HUDEP-2 (cell line): ENCODE measurements at regions not wholly inside any gene's neighbourhood (a gene's known extent, or its start where the extent isn't known, plus 50 kb on each side); places are given as distances from the start of the nearest gene placed in this dataset.
A peak's percentile ranks its signal among the peaks of the same experiment; 100 is the strongest.
"Not testable (repeated sequence)": the region's sequence is repeated elsewhere in the genome, so short reads cannot be mapped to it uniquely, and the experiment has no call there.

Experiments
- DNase-seq, 76 experiments: peaks; one replicate each; lab custom pipeline; 2025; ENCODE audit not compliant: unreplicated experiment in 76 of 76; lab: John Stamatoyannopoulos, UW

DNA sequence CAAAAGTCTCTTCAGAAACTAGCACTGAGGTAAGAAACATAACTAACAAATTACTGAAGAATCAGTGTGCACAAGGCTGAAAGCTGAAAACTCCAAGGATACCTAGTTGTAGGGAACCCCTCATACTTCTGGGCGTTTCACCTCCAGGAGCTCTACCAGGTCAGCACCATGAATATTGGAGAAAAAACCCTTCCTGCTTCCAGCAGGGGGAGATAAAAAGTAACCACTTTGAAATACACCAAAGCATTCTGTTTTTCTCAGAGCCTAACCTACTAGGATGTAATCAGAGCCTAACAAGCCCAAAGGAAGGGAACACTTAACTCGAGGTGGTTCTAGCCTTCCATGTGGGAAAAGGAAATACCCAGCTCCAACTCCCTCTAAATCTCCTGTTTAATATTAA is 175.8 kb upstream of the MME start:
- peak in 15 of 76 experiments; percentile 1 to 35 (median 6) for DNase-seq

DNA sequence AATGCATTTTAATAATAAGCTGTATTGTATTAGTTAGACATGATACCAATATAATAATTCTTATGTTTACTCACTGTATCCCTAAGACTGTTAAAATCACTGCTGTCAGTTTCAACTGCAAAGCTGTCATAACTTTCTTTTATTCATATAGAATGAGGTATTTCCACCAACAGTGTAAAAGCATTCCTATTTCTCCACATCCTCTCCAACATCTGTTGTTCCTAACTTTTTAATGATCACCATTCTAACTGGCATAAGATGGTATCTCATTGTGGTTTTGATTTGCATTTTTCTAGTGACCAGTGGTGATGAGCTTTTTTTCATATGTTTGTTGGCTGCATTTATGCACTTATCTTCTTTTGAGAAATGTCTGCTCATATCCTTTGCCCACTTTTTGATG is 177.6 kb upstream of the MME start:
- DNase-seq: not testable (repeated sequence)

DNA sequence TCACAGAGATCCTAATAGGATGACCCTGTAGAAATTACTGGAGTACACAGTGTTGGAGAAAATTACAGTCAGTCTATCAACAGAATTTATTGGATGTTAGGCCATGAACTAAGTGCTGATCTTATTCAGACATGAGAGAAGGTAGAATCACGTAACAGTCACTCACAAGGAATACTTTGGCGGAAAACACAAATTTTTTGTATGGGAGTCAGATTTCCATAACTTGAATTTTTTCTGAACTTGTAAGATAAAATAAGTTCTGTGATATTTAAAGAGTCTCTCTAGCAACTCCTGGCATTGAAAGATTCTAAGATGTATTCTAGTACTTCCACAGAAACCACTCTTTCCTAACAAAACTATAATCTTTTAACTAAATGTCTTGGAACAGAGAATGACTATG is 178.8 kb upstream of the MME start:
- DNase-seq: no peak

DNA sequence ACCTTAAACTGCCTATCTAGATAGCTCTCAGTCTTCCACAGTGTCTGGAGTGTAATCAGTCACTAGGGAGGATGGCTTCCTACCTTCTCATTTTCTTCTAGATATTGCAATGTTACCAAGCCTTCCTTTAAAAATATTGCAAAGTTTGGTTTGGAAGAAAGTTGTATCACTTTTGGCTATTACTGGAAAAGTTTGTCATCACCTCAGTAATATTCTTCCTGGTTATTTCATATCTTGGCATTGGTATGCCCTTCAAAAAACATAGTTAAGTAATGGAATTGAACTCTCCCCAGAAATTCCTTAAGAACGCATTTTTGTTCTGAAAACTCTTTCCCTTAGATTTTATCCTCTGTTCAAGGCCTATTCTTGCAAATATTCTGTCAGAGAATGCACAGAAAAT is 179.3 kb upstream of the MME start:
- DNase-seq: no peak

DNA sequence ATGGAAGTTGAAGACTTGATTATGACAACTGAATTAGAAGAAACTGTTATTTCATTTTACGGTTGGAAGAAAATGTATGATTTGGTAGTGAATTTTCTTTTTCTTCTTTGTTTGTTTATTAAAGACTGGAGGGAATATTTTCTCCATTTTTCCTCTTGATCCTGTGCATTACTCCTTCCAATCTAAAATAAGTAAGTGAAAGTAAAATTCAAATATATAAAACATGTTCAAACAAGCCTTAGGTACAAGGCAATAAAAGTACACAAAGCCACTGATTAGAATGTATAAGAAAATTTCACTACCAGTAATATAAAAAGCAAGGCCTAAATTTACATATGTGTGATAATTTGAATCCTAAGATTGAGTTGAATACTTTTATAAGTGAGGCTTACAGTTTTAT is 181.2 kb upstream of the MME start:
- DNase-seq: no peak

DNA sequence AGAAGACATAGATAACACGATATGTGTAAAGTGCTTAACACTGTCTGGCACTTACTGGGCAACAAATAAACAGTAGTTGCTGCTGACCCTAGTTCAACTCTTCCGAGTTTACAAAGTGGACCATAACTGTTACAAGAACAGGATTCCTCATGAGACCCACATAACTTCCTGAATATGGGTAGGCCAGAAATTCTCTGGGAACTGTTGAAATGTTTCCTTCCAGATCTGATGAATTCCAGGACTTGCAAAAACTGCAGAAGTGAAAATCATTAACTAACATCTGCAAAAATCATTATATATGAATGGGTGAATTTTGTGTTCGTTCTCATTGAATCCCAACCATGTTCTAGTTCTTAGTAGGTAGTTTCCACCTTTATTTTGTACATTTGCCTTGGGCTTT is 181.7 kb upstream of the MME start:
- no peak for DNase-seq

DNA sequence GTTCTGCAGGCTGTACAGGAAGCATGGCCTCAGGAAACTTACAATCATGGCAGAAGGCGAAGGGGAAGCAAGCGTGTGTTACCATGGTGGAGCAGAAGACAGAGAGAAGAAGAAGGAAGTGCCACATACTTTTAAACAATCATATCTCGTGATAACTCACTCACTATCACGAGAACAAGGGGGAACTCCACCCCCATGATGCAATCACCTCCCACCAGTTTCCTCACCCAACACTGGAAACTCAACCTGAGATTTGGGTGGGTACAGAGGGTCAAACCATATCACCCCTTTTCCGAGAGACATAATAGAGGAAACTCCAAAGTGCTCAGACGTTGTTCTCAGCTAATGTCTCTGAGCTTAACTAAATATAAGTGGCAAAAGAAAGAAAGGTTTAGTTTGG is 186.3 kb upstream of the MME start:
- DNase-seq: no peak

DNA sequence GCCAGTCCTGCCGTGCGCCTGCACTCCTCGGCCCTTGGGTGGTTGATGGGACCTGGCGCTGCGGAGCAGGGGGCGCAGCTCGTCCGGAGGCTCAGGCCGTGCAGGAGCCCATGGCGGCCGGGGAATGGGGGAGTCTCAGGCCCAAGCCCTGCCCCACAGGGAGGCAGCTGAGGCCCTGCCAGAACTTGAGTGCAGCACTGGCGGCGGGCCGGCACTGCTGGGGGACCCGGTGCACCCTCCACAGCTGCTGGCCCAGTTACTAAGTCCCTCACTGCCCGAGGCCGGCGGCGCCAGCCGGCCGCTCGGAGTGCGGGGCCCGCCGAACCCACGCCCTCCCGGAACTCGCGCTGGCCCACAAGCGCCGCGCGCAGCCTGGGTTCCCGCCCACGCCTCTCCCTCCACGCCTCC is 190.9 kb upstream of the MME start:
- no peak for DNase-seq

DNA sequence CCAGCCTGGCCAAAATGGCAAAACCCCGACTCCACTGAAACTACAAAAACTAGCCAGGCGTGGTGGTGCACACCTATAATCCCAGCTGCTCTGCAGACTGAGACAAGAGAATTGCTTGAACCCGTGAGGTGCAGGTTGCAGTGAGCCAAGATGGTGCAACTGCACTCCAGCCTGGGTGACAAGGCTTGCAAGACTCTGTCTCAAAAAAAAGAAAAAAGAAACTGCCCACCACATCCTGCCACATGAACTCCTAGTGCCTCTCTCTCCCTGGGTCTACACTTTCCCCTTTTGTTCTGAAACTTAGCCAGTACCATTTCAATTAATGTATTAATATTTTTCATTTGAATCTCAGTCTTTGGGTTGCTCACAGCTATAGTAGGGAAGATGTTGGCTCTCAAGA is 192.2 kb upstream of the MME start:
- no peak for DNase-seq

DNA sequence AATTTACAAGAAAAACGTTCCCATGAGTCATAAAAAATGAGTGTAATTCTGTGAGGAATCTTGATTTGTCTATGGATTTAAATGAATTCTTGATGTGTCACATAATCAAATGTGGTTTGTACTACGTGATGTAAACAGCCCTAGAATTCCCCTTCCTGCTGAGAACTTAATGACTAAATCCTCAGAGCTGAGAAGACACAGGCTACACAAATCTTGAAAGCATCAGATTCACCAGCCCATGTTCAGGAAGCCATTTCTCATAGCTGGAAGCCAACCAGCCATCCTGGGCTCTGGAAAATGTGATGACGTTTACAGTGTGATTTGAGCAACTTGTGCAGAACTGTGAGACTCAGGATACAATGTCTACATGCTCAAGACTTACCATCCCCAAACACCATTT is 193.7 kb upstream of the MME start:
- DNase-seq: no peak

DNA sequence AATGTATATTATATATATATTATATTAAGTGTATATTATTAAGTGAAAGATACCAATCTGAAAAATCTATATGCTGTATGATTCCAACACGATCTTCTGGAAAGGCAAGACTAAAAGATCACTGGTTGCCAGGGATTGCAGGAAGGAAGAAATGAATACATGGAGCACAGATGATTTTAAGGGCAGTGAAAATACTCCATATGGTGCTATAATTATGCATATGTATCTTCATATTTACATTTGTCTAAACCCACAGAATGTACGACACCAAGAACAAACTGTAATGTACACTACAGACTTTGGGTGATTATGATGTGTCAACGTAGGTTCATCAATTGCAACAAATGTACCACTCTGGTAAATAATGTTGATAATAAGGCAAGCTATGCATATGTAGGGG is 194.7 kb upstream of the MME start:
- DNase-seq: no peak

DNA sequence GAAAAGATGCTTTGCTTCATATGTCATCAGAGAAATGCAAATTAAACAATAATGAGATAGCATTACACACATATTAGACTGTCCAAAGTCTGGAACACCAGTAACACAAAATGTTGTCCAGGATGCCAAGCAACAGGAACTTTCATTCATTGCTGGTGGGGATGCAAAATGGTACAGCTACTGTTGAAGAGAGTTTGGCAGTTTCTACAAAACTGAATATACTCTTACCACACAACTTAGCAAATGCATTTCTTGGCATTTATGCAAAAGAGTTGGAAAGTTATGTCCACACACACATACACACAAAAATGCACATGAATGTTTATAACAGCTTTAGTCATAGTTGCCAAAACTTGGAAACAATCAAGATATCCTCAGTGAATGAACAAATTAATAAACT is 195.2 kb upstream of the MME start:
- DNase-seq: no peak

DNA sequence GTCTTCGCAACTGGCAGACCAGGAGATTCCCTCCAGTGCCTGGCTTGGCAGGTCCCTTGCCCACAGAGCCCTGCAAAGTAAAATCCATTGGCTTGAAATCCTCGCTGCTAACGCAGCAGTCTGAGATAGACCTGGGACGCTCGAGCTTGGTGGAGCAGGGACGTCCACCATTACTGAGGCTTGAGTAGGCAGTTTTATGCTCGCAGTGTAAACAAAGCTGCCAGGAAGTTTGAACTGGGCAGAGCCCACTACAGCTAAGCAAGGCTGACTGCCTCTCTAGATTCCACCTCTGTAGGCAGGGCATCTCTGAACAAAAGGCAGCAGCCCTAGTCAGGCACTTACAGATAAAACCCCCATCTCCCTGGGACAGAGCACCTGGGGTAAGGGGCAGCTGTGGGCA is 205.0 kb upstream of the MME start:
- DNase-seq: no peak

DNA sequence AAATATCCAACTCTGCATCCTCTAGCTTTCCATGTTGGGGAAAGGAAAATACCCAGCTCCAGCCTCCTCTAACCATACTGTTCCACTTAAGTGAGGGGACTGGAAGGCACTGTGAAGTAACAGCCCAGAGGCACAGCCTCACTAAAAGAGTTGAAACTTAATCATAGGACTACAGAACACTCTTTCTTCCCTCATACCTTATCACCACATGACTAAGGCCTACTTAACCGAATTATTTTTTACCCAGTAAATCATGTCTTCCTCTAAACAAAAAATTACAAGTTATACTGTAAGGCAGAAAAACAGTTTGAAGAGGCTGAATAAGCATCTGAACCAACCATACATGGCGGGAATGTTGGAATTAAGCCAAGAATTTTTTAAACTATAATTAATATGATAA is 207.4 kb upstream of the MME start:
- DNase-seq: no peak

DNA sequence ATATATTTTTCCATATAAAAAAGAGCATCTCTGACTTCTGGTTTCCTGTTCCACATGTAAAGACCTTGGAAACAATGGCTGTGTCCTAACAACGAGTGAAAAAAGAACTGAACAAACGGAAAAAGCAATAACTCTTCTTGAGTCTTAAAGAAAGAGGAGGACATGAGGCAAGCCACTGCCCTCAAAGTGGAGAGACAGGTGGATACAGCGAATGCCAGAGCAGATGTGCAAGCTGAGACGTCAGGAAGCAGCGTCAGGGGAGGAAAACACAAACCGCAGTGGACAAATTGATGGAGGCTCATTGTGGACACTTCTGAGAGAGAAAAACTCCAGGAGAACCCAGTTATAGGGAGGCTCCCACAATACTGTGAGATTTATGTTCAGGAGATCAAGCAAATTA is 208.0 kb upstream of the MME start:
- DNase-seq: no peak

DNA sequence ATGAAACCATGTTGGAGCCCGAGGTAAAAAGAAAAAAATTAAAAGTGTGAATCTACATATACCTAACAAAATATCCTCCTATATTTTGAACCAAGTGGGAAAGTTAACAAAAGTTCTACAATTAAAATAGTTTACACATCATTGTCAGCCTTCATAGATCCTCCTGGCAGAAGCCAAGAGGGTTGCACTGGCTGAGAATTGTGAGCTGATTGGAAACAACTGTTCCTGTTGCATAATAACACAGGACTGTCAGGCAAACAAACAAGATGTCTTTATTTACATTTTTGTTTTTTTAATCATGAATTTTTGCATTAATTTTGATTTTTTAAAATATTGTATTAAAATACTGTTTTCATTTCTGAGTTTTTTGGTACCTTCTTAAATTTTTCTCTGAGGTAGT is 215.2 kb upstream of the MME start:
- no peak for DNase-seq

DNA sequence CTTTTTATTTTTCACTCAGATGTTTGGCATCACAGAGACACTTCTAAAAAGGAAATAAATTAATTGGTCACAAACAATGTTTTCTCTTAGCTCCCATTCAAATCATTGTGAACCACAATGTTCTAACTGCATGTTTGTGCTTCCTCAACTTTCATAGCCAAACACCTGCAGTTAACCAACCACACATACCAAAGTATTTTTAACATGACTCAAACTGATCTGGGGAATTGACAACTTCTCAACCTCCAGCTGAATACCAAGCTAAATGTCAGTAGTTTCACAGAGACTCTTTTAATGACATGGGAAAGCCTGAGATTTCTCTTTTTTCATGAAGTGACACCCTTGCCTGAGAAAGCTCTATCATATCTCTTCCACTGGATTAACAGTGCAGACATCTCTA is 217.9 kb upstream of the MME start:
- DNase-seq: no peak

DNA sequence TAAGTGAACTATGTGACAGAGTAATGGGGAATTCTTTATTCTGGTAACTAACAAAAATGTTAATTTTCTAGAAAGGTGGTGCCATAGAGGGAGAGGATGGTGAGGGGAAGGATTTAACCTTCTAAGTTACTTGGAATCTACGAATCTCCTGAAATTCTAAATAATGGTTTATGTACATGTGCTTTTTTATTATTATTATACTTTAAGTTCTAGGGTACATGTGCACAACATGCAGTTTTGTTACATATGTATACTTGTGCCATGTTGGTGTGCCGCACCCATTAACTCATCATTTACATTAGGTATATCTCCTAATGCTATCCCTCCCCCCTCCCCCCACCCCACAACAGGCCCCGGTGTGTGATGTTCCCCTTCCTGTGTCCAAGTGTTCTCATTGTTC is 227.1 kb upstream of the MME start:
- DNase-seq: not testable (repeated sequence)

DNA sequence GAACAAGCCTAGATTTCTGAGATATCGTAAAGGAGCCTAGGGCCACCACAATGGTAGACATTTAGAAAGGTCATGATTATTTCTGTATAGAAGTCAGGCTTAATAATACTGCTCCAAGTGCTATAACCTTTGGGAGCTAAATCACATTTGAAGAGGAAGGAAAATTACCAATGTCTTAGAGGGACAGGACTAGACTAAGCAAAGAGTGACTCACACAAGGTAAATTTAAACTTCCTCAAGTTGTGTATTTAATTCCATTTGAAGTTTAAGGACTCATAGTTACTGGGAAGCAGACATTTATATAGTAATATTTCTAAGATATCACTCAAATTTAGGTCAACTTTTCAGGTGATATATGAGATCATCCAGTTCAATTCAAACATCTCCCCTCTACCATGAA is 227.6 kb upstream of the MME start:
- DNase-seq: no peak

DNA sequence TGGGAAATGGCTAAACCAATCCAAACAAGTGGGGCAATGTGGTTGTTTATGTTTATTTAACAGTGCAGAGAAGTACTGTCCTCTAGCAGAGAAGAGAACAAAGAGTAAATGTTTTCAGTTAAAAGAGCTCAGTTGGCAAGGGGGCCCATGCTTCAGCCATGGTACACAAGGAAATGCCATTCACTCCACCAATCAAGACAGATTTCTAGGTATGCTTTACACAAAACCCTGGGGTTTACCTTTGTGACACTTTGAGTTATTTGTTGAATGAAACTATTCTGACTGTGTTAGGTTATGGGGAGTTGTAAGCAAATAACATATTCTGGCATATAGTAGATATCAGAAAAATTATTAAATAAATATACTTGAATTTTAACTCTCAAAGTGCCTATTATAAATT is 228.5 kb upstream of the MME start:
- no peak for DNase-seq

DNA sequence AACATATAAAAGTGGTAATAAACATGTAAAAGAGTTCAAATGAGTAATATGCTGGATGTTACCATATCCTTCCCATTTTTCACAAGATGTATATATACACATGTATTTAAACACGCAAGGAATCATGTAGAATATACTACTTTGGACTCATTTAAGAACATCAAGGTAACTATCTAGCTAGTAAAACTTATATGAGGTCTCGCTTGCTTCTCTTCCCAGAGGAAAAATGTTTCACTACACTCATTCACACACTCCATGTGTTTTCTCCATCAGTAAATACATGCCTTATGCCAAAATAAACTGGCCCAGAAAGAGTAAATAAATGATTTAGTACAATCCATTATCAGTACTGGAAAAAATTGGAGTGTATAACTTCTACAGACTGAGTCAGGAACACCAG is 229.2 kb upstream of the MME start:
- DNase-seq: no peak

DNA sequence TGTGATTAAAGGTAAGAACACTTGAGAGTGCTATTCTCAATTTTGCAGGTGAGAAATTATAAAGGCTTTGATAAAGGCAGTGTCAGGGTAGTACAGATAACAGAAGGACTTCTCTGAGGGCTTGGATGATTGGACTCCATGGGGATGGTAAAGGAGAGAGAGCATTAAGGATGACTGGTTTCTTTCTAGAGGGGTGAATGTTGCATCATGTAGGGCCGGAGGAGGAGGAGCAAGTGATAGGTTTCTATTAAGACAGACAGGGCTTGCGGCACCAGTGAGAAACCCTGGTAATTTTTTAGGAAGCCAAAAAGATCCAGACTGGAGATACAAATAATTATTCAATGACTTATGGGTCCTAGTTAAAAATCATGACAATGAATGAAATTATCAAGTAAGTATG is 230.7 kb upstream of the MME start:
- no peak for DNase-seq

DNA sequence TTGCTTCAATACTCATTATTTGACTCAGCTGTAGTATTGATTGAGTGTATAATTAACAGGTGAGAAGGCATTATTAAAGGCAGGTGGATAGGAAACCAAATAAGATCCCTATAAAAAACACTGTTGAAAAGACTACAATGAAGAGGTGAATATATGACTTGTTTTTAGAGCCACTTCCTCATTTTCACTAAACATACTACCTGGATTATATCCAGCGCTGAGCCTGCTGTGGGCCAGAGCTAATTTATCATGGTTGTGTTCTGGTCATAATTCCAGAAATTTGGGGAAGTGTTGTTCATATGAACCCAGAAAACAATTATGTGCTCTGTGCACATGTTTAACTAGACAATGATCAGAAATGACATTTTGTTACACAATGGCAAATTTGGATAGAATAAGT is 235.3 kb upstream of the MME start:
- DNase-seq: no peak

DNA sequence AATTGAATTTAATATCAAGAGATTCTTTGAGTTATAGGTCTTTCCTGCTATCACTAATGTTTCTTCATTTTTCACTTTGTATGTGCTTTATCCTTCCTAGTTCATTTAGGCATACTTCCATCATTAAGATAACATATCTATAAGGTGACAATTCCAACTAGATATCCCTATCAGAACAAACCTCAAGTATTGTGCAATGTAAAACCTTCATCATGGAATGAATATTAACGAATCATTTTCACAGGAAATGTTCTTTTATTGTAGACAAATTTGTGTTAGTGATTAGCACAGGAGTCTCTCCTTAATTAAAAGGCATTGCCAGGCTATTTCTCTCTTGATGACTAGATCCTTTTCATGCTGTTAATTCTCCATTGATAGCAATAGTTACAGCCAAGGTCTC is 236.5 kb upstream of the MME start:
- DNase-seq: no peak
